Neuronal stem cell (in vitro differentiated cells): ENCODE measurements at regions not wholly inside any gene's neighbourhood (a gene's known extent, or its start where the extent isn't known, plus 50 kb on each side); places are given as distances from the start of the nearest gene placed in this dataset.

ENCODE experiments used
- DNase-seq: peaks from one replicate; pipeline ENCODE4 v3.0.0-alpha.2; 2013; ENCODE audit warnings: low spot score
- H2AFZ ChIP-seq: one replicate; pipeline ENCODE4 v1.6.1; 2013; ENCODE audit warnings: mild to moderate bottlenecking, low read length, inconsistent platforms
- H2AK5ac ChIP-seq: 2 replicates; pipeline ENCODE4 v1.6.1; 2013; ENCODE audit warnings: low read depth, mild to moderate bottlenecking, inconsistent platforms, low read length, moderate library complexity, mixed read lengths
- H2BK120ac ChIP-seq: 2 replicates; pipeline ENCODE4 v1.6.1; 2013; ENCODE audit warnings: low read depth, mild to moderate bottlenecking, inconsistent platforms, low read length, moderate library complexity, mixed read lengths
- H2BK12ac ChIP-seq: one replicate; pipeline ENCODE4 v1.6.1; 2013; ENCODE audit warnings: low read length, inconsistent platforms
- H2BK15ac ChIP-seq: 2 replicates; pipeline ENCODE4 v1.6.1; 2013; ENCODE audit warnings: mild to moderate bottlenecking, low read length, inconsistent platforms, mixed read lengths
- H2BK5ac ChIP-seq: one replicate; pipeline ENCODE4 v1.6.1; 2013; ENCODE audit warnings: inconsistent platforms, mild to moderate bottlenecking, low read length, moderate library complexity
- H3K14ac ChIP-seq: one replicate; pipeline ENCODE4 v1.6.1; 2013; ENCODE audit warnings: low read length, inconsistent platforms
- H3K18ac ChIP-seq: 2 replicates; pipeline ENCODE4 v1.6.1; 2013; ENCODE audit warnings: low read length, inconsistent platforms
- H3K23ac ChIP-seq: 2 replicates; pipeline ENCODE4 v1.6.1; 2013; ENCODE audit warnings: low read depth, mild to moderate bottlenecking, mixed read lengths, low read length, inconsistent platforms; ENCODE audit not compliant: poor library complexity
- H3K27ac ChIP-seq: replicated peaks from 3 replicates; pipeline ENCODE4 v1.5.1; 2013; ENCODE audit warnings: low read length, inconsistent platforms
- H3K27me3 ChIP-seq, 3 experiments: 2 replicates each; pipeline ENCODE4 v1.6.1; 2013; ENCODE audit warnings: low read length in 3 of 3, mild to moderate bottlenecking in 2 of 3, inconsistent platforms in 1 of 3, low read depth in 1 of 3, mixed read lengths in 1 of 3, moderate library complexity in 1 of 3; ENCODE audit not compliant: control insufficient read depth in 3 of 3, insufficient read depth in 3 of 3
- H3K36me3 ChIP-seq, 2 donors: replicated peaks in 1 of 2; 2 replicates each; pipeline ENCODE4 v1.6.1; 2013; ENCODE audit warnings: low read length in 2 of 2; ENCODE audit not compliant: control insufficient read depth in 2 of 2, insufficient read depth in 2 of 2
- H3K4ac ChIP-seq: 2 replicates; pipeline ENCODE4 v1.6.1; 2013; ENCODE audit warnings: inconsistent platforms, mild to moderate bottlenecking, low read length, moderate library complexity
- H3K4me1 ChIP-seq, 2 donors: 1 replicate in 1 of 2; 2 replicates in 1 of 2; pipeline ENCODE4 v1.6.1; 2013; ENCODE audit warnings: low read length in 2 of 2, low read depth in 1 of 2; ENCODE audit not compliant: control insufficient read depth in 2 of 2, insufficient read depth in 1 of 2
- H3K4me2 ChIP-seq: one replicate; pipeline ENCODE4 v1.6.1; 2013; ENCODE audit warnings: mild to moderate bottlenecking, low read length, inconsistent platforms; ENCODE audit not compliant: insufficient read depth, poor library complexity, severe bottlenecking
- H3K4me3 ChIP-seq, 2 donors: 2 replicates each; pipeline ENCODE4 v1.5.1; 2013; ENCODE audit warnings: low read length in 2 of 2, mild to moderate bottlenecking in 2 of 2, inconsistent platforms in 1 of 2, moderate library complexity in 1 of 2
- H3K79me1 ChIP-seq: one replicate; pipeline ENCODE4 v1.6.1; 2013; ENCODE audit warnings: low read depth, mild to moderate bottlenecking, inconsistent platforms, low read length, moderate library complexity
- H3K9ac ChIP-seq: one replicate; pipeline ENCODE4 v1.6.1; 2013; ENCODE audit warnings: mild to moderate bottlenecking, low read depth, low read length, inconsistent platforms; ENCODE audit not compliant: poor library complexity
- H3K9me3 ChIP-seq, 2 donors: replicated peaks in 1 of 2; 2 replicates each; pipeline versions ENCODE3 to v1.6.1; 2013; ENCODE audit warnings: low read length in 2 of 2, mild to moderate bottlenecking in 2 of 2, inconsistent platforms in 1 of 2, low read depth in 1 of 2, mixed read lengths in 1 of 2, moderate library complexity in 1 of 2; ENCODE audit not compliant: control insufficient read depth in 2 of 2, insufficient read depth in 1 of 2
- H4K8ac ChIP-seq: one replicate; pipeline ENCODE4 v1.6.1; 2013; ENCODE audit warnings: low read depth, mild to moderate bottlenecking, inconsistent platforms, low read length, moderate library complexity
- H4K91ac ChIP-seq: one replicate; pipeline ENCODE4 v1.6.1; 2013; ENCODE audit warnings: low read length, low read depth, mild to moderate bottlenecking, inconsistent platforms; ENCODE audit not compliant: poor library complexity
- WGBS, 2 donors: extraction: QIAGEN DNeasy Blood & Tissue Kit; methylation state at CpG; one replicate each; pipeline ENCODE4 v1.1.7; 2013; ENCODE audit warnings: missing lambda C conversion rate in 2 of 2, mixed read lengths in 1 of 2; ENCODE audit not compliant: insufficient read length in 2 of 2, insufficient replicate concordance in 1 of 2; ENCODE audit errors: extremely low coverage in 2 of 2; 5-methylcytosine and 5-hydroxymethylcytosine counted together

- H3K9ac ChIP-seq: no peak overlapping the region
- no peak overlapping the region for H2AFZ ChIP-seq
Observed at GRCh38 chr3:79869461-79870312, 101.9 kb upstream of the ROBO1 start.

GRCh38 chr3:79866162-79866561, 98.4 kb upstream of the ROBO1 start:
- H3K4me1 ChIP-seq: no peaks in the 10 kb centered on the region
- H2AFZ ChIP-seq: no peak overlapping the region
- no peak overlapping the region for H3K18ac ChIP-seq
- H4K91ac ChIP-seq: no peak overlapping the region
- H3K9me3 ChIP-seq: no peaks in the 10 kb centered on the region
- no peak overlapping the region for H2BK12ac ChIP-seq
- no peaks in the 10 kb centered on the region for H3K79me1 ChIP-seq
- no peak overlapping the region for H2BK5ac ChIP-seq
- no peaks in the 10 kb centered on the region for H3K36me3 ChIP-seq
- no peak for DNase-seq
- H4K8ac ChIP-seq: no peak overlapping the region
- H3K27ac ChIP-seq: no peak overlapping the region
- no peak overlapping the region for H2AK5ac ChIP-seq
- no peaks in the 10 kb centered on the region for H3K27me3 ChIP-seq
- H2BK120ac ChIP-seq: no peak overlapping the region
- H3K4me2 ChIP-seq: no peak overlapping the region
- no peak overlapping the region for H2BK15ac ChIP-seq
- H3K9ac ChIP-seq: no peak overlapping the region
- no peak overlapping the region for H3K4me3 ChIP-seq
- H3K23ac ChIP-seq: no peak overlapping the region
- H3K4ac ChIP-seq: no peak overlapping the region
- no peak overlapping the region for H3K14ac ChIP-seq
- no CpG with 5 or more reads among the region's 2 CpGs for WGBS, 2 donors

More at GRCh38 chr3:79869461-79870312, 101.9 kb upstream of the ROBO1 start:
- no peak overlapping the region for H2BK12ac ChIP-seq
- no peak for DNase-seq
- H2BK5ac ChIP-seq: no peak overlapping the region
- no peaks in the 10 kb centered on the region for H3K9me3 ChIP-seq
- H4K91ac ChIP-seq: no peak overlapping the region
- no peaks in the 10 kb centered on the region for H3K27me3 ChIP-seq
- H3K14ac ChIP-seq: no peak overlapping the region
- no CpG with 5 or more reads among the region's 4 CpGs for WGBS, 2 donors
- H4K8ac ChIP-seq: no peak overlapping the region
- no peaks in the 10 kb centered on the region for H3K4me1 ChIP-seq
- no peak overlapping the region for H3K4me3 ChIP-seq
- no peak overlapping the region for H2BK15ac ChIP-seq
- no peak overlapping the region for H3K27ac ChIP-seq
- no peak overlapping the region for H3K4me2 ChIP-seq
- H2BK120ac ChIP-seq: no peak overlapping the region
- H3K18ac ChIP-seq: no peak overlapping the region
- H3K4ac ChIP-seq: no peak overlapping the region
- no peaks in the 10 kb centered on the region for H3K79me1 ChIP-seq
- no peak overlapping the region for H3K23ac ChIP-seq
- H3K36me3 ChIP-seq: no peaks in the 10 kb centered on the region
- no peak overlapping the region for H2AK5ac ChIP-seq

GRCh38 chr3:79864077-79864476, 96.3 kb upstream of the ROBO1 start:
- Histone ChIP-seq H2AK5ac (no peak overlapping the region), H4K8ac (no peak overlapping the region), H2AFZ (no peak overlapping the region), H3K4me3 (no peak overlapping the region), H2BK15ac (no peak overlapping the region), H2BK120ac (no peak overlapping the region), H3K4me1 (no peaks in the 10 kb centered on the region), H3K4ac (no peak overlapping the region), H3K14ac (no peak overlapping the region), H3K9ac (no peak overlapping the region), H3K4me2 (no peak overlapping the region), H3K9me3 (no peaks in the 10 kb centered on the region), H2BK5ac (no peak overlapping the region), H2BK12ac (no peak overlapping the region), H3K27me3 (no peaks in the 10 kb centered on the region), H3K18ac (no peak overlapping the region), H3K36me3 (no peaks in the 10 kb centered on the region), H4K91ac (no peak overlapping the region), H3K27ac (no peak overlapping the region), H3K23ac (no peak overlapping the region), H3K79me1 (no peaks in the 10 kb centered on the region)
- DNase-seq: no peak

- no peak overlapping the region for H3K4me3 ChIP-seq
- no peak overlapping the region for H2BK15ac ChIP-seq
- no peak for DNase-seq
- H3K27me3 ChIP-seq: no peaks in the 10 kb centered on the region
- no peak overlapping the region for H3K27ac ChIP-seq
- no peak overlapping the region for H3K4me2 ChIP-seq
- no peak overlapping the region for H2BK12ac ChIP-seq
- no peak overlapping the region for H2BK120ac ChIP-seq
- H4K8ac ChIP-seq: no peak overlapping the region
- H3K14ac ChIP-seq: no peak overlapping the region
- H2AK5ac ChIP-seq: no peak overlapping the region
- H2AFZ ChIP-seq: no peak overlapping the region
- WGBS, 2 donors: no CpG with 5 or more reads among the region's 4 CpGs
- H3K18ac ChIP-seq: no peak overlapping the region
- no peak overlapping the region for H3K23ac ChIP-seq
- H3K4me1 ChIP-seq: no peaks in the 10 kb centered on the region
- no peaks in the 10 kb centered on the region for H3K36me3 ChIP-seq
- H2BK5ac ChIP-seq: no peak overlapping the region
- no peaks in the 10 kb centered on the region for H3K9me3 ChIP-seq
- no peaks in the 10 kb centered on the region for H3K79me1 ChIP-seq
- H3K9ac ChIP-seq: no peak overlapping the region
- no peak overlapping the region for H3K4ac ChIP-seq
- no peak overlapping the region for H4K91ac ChIP-seq
Observed at GRCh38 chr3:79848876-79849275, 81.1 kb upstream of the ROBO1 start.
